GM21367 (cell line): ENCODE measurements at regions not wholly inside any gene's neighbourhood (a gene's known extent, or its start where the extent isn't known, plus 50 kb on each side); places are given as distances from the start of the nearest gene placed in this dataset.

ENCODE experiments used
- ATAC-seq: cut with Tn5 transposase; IDR thresholded peaks from one replicate; pipeline ENCODE4 v1.9.1; 2021; ENCODE audit not compliant: unreplicated experiment

GRCh38 chr5:56288873-56289601 lies 55.9 kb upstream of the ANKRD55 start:
- ATAC-seq = no peak

DNA sequence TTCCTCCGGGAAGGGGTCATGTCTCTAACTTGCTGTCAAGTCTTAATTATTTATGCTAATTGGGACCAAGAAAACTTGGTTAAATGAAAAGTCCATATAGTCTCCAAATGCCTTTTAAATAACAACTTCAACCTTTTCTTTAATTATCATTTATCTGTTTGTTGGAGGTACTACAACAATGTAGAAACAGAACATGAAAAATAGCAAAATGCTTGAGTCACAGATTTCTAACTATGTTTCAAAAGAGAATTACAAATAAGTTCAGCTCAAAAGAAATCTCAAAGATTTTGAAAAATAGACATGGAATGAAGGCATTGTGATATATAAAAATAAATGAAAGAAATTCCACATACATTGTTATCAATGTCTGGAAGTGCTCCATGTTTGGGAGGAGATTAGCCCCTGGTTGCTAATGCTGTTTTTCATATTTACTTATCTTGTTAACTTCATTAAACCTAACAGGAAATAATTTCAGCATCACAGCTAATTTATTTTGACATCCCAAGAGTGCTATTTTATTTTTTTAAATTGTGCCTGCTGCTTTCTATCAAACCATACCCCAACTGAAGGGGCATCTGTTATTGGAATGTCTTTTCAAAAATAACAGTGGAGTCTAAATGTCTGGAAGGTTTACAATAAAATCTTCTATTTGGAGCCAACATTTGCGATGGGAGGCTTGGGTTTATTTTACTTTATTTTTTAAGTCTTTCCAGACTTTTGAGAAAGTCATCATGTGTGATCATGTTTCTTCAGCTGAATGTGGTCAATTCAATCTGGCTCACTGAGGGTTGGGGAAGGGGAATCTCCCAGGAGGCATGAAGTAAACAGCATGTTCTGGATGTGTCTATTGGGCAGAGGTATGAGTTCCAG lies 53.1 kb upstream of the ANKRD55 start:
- no peak for ATAC-seq

- no peak for ATAC-seq
Observed at GRCh38 chr5:56282951-56283350, 49.8 kb upstream of the ANKRD55 start.
